ENCODE measurements at regions not wholly inside any gene's neighbourhood (a gene's known extent, or its start where the extent isn't known, plus 50 kb on each side); places are given as distances from the start of the nearest gene placed in this dataset.

DNA sequence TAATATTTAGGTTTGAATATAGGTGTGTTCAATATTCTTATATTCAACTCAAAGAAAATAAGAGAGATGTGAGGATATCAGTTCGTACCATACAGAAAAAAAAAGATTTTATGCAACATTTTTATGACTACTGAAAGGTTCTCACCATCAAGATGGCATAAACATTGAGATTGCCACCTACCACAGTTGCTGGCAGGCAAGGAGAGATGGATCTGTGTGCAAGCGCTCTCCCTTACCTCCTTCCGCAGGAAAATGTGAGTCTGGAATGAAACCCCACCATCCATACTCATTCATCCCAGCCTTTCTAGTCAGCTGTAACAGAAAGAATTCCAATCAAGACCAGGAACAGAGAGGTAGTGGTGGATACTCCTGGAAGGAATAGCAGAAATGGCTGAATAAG, 376.9 kb downstream of the PPP3CA start:
- no peak for DNase-seq

DNA sequence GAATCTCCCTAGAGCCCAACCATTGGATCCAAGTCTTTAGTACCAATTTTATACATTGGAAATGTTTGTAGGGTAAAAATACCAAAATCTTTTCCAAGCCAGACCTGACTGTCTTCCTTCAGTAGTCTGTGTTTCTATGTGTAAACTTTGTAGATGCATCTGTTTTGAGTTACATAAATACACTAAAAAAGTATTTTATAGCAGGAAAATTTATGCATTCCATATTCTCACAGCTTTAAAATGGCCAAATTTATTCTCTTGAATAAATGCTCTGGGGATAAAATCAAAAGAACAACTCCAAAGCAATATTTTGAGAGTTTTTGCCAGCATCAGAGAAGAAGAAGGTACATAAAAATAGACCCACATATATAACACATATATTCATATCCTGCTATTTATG, 377.4 kb downstream of the PPP3CA start:
- no peak for DNase-seq

GRCh38 chr4:100968046-100968445, 379.3 kb downstream of the PPP3CA start:
- DNase-seq = no peak

DNA sequence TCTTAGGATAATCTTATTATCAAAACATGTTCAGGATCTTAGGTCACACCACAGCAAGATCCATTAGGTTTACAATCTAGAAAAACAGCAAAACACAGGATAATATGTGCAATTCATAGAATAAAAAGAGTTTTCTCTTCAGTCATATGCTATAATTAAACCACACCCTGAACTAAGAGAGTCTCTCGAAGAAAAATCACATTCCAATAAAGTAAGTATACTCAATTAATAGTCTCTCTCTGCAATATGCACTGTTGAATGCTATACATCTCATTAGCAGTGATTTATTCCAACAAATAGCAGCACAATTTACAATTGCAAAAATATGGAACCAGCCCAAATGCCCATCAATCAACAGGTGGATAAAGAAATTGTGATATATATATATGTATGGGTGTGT, 383.7 kb downstream of the PPP3CA start:
- no peak for DNase-seq

- no peak for DNase-seq
These were observed 384.6 kb downstream of the PPP3CA start for GRCh38 chr4:100962698-100963097.

GRCh38 chr4:100960232-100960631, 387.1 kb downstream of the PPP3CA start:
- DNase-seq = no peak

- no peak for DNase-seq
These were observed 393.3 kb downstream of the PPP3CA start for GRCh38 chr4:100954046-100954445.

GRCh38 chr4:100953616-100954015, 393.7 kb downstream of the PPP3CA start:
- DNase-seq = no peak

DNA sequence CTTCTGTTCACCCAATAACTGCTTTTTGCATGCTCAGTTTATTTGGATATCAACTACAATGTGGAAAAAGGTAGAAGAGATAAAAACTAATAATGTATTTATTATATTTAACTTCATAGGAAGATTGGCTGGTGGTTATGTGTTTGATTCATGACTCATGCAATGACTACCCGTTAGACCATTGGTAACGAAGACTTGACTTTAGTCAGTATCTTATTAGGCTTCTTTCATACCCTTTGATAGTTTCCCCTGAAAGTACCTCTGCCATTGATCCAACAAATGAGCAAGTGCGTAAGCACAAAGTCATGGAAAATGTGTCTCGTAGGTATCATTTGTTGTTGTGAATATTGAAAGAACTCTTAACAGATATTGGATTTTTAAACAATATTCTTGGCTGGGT, 394.7 kb downstream of the PPP3CA start:
- no peak for DNase-seq

DNA sequence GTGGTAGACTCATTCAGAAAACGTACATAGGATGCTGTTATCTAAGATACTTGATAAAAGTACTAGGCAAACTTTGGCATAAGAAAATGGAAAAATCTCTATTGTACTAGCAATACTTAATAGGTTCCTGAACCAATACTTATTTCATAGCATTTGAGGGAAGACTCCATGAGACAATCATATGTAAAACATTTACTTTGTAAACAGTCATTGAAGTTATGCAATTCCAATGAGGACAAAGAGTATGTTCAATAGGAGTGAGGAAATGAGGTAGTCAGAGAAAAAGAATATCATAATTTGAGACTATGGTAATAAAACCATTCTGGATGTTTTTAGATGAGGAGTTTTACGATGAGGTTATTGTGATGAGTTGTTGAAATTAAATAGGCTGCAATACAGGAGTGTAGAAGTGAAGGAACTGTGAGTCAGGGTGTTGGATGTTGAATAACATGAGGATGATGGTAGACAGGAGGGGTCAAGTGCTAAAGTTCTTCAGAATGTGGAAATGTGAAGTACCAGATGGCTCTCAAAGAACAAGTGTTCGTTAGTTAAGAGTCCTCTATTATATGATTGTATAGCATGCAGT, 397.9 kb downstream of the PPP3CA start:
- DNase-seq = no peak

DNA sequence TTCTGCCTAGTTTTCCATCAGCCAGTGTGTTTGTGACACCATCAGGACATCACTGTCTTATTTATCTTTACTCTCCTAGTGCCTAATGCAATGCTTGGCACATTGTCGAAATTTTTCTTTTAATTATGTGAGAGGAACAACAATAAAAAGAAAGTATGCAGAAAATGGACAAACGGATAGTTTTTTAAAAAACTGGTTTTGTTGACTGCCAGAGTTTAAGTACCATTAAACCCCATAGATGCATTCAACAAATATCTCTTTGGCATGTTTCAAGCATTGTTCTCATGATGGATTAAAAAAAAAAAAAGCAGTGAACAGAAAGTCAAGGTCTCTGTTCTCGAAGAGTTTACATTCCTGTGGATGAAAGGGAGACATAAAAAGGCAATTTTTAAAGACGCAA, 398.4 kb downstream of the PPP3CA start:
- DNase-seq = no peak

DNA sequence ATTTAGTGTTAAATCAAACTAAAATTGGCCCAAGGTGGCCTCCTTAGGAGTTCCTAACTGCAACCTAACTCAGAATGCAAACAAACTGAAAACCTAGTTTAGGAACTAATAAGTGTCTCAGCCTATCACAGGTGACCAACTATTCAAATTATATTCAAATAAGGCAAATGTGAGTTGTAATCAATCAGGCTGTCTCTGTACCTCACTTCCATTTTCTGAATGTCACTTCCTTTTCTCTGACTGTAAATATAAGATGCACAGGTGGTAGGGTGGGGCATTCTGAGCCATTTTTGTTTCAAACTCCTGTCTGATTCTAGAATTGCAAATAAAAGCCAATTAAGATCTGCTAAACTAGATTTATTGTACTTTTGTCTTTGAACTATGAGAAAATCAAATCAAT, 401.5 kb downstream of the PPP3CA start:
- no peak for DNase-seq

DNA sequence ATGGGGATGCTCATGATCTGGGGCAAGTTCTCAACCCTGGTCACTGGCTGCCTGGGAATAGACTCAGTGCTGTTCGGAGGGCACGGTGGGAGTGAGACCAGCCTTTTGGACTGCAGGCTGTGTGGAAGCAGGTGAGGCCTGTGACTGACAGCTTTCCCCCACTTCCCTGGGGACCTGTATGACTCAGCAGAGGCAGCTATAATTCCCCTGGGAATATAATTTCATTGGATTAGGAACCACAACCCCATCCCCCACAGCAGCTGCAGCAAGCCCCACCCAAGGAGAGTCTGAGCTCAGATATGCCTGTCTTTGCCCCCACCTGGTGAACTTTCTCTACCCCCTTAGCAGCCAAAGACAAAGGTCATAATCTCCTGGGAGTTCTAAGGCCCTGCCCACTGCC, 408.6 kb downstream of the PPP3CA start:
- no peak for DNase-seq

GRCh38 chr4:100936661-100937375, 410.5 kb downstream of the PPP3CA start:
- DNase-seq = peak in 2 of 4 experiments; percentile 5 to 9

- DNase-seq = peak in 1 of 4 experiments; percentile 12
These were observed 412.2 kb downstream of the PPP3CA start for GRCh38 chr4:100935090-100935489.

GRCh38 chr4:100933628-100934027, 413.7 kb downstream of the PPP3CA start:
- DNase-seq = peak; percentile 17 to 53 (median 44)

DNA sequence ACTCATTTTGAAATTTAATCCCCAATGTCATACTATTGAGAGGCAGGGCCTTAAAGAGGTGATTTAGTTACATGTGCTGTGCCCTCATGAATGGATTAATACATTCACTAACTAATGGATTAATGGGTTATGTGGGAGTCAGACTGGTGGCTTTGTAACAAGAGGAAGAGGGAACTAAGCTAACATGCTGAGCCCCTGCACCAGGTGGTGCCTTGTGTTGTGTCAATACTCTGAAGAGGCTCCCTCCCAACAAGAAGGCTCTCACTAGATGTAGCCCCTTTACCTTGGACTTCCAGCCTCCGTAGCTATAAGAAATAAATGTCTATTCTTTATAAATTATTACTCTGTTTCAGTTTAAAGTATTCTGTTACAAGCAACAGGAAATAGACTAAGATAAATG, 411.9 kb upstream of the EMCN start:
- no peak for DNase-seq

DNA sequence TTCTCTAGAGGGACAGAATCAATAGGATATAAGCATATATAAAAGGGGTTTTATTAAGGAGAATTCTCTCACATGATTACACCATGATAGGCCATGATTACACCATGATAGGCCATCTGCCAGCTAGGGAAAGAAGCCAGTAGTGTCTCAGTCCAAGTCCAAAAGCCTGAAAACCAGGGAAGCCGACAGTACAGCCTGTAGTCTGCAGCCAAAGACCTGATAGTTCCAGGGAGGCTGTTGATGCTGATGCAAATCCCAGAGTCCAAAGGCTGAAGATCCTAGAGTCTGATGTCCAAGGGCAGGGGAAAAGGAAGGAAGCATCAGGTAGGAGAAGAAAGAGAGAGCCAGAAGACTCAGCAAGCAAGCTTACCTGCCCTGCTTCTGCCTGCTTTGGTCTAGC, 411.3 kb upstream of the EMCN start:
- DNase-seq = no peak

DNA sequence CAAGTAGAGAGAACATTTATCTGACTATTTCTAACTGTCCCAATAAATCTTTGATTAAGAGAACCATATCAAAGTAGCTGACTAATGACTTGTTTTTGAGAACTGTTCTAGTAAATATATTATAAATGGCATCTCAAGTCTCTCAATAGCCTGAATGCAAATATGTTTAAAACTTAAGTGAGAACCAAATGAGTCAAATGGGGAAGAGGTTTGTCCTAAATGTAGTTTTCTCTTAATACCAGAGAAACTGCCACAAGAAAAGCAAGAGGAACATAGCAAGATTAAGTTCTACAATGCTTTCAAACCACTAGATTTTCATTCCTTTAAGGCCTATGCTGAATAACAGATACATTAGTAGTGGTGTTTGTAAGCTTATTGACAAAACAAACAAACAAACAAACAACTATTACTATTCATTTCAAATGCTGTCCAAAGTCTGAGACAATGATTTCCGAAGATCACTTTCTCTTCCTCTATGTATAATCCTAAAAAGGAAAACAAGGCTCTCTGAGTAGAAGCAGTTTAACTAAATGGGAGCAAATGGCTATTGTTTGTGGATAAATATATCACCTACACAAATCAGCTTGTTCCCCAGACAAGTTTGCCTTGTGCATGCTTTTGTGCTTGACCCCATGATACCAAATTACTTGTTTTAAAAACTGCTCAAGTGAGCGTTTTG, 408.4 kb upstream of the EMCN start:
- no peak for DNase-seq

- DNase-seq = no peak
These were observed 395.9 kb upstream of the EMCN start for GRCh38 chr4:100913685-100914084.

- DNase-seq = no peak
These were observed 390.7 kb upstream of the EMCN start for GRCh38 chr4:100908540-100908939.

DNA sequence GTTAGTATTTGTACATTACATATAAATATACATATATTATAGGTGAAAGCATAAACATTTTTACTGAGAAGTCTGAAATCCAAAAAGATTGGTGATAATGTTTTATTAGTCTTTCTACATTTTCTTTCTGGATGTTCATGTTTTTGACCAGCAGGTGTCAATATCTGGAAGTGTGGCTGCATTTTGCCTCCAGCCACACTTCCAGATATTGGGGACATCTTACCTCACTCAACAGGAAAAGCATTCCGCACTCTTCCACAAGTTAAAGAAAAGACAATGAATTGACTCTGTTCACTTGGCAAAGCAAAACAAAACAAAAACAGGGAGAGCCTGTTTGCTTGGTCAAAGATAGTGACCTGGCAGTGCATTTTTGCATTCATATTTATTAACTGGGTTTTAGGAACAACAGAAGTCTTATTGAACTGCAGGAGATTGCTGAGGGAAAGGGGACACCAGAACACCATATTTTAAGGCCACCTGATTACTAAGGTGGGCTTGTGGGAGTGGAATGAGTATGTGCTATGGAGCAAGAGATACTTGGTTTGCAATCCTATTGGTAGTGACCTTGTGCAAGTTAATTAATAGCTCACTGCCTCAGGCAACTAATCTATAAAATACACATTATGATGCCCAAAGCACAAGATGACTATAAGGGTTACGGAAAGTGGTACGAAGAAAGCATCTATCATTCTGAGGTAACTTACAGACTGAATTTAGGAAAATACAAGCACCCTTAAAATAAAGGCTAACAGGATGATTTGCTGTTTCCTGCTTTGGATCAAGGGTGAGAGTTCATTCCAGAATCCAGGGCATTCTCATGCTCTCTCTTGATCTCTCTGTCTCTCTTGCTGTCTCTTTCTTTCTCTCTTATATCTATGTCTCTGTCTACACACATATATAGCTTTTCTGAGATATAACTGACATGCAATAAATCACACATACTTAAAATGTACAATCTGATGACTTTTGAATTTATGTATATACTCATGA, 389.9 kb upstream of the EMCN start:
- peak in 1 of 4 experiments; percentile 28 for DNase-seq

- DNase-seq = no peak
These were observed 389.2 kb upstream of the EMCN start for GRCh38 chr4:100906973-100907372.
